HCT116 (cell line): ENCODE measurements at regions not wholly inside any gene's neighbourhood (a gene's known extent, or its start where the extent isn't known, plus 50 kb on each side); places are given as distances from the start of the nearest gene placed in this dataset.

Source experiments
- ATAC-seq: fragments of 200-7000 bp; cut with Tn5 transposase; 2 replicates; pipeline ENCODE4 v1.9.1; 2020; ENCODE audit warnings: mild to moderate bottlenecking, moderate library complexity
- BruUV-seq: library from RNA; stranded (reverse); fragments of 400-500 nt; replicated peaks from 2 replicates; lab custom pipeline; 2021; lab: Mats Ljungman, UMichigan
- CTCF ChIA-PET: fragments of 300-600 bp; sonication (Branson Sonifier 250); formaldehyde crosslinking; loops from one replicate; lab custom pipeline; 2021; ENCODE audit warnings: antibody characterized with exemption; lab: Charles Lee
- POLR2A ChIA-PET: fragments of 300-600, 350-600 bp; sonication (Branson Sonifier 250); formaldehyde crosslinking; loops from one replicate; lab custom pipeline; 2021; ENCODE audit warnings: antibody characterized with exemption; lab: Charles Lee
- RAD21 ChIA-PET, 2 experiments: fragments of 300-600 bp; sonication (Branson Sonifier 250); formaldehyde crosslinking; loops; one replicate each; lab custom pipeline; 2023; ENCODE audit warnings: low total read pairs in 2 of 2; ENCODE audit not compliant: uncharacterized antibody in 2 of 2, unreplicated experiment in 2 of 2, low non-redundant PET in 1 of 2; lab: Charles Lee
- DNase-seq: peaks from one replicate; pipeline ENCODE4 v3.0.0-alpha.2; 2010; ENCODE audit warnings: low read depth, low spot score
- H2AFZ ChIP-seq: fragments of 200-600 bp; shearing (Covaris generic), sonication (generic); 2 replicates; pipeline ENCODE4 v1.6.1; 2017; ENCODE audit warnings: low read depth, mixed run types, mixed read lengths, antibody characterized with exemption, low read length; ENCODE audit not compliant: poor library complexity, severe bottlenecking
- H3K27ac ChIP-seq: 2 replicates; pipeline ENCODE4 v1.5.1; 2012; ENCODE audit warnings: low read depth, low read length
- H3K27me3 ChIP-seq: fragments of 200-600 bp; sonication (generic); 2 replicates; pipeline ENCODE4 v1.6.1; 2016; ENCODE audit warnings: mixed run types, low read length, mixed read lengths; ENCODE audit not compliant: insufficient read depth
- H3K36me3 ChIP-seq, 2 experiments: fragments of 200-500 bp in 1 of 2; fragments of 200-600 bp in 1 of 2; sonication (Bioruptor generic) in 1 of 2; sonication (generic) in 1 of 2; 2 replicates each; pipeline versions ENCODE4 v1.5.1 to v1.6.1; 2014 to 2016; ENCODE audit warnings: low read length in 2 of 2, inconsistent platforms in 1 of 2, mixed read lengths in 1 of 2, mixed run types in 1 of 2; ENCODE audit not compliant: insufficient read depth in 2 of 2, control insufficient read depth in 1 of 2
- H3K4me1 ChIP-seq, 2 experiments: fragments of 200-600 bp in 1 of 2; sonication (generic) in 1 of 2; 2 replicates each; pipeline versions ENCODE4 v1.5.1 to v1.6.1; 2012 to 2017; ENCODE audit warnings: low read length in 2 of 2, inconsistent platforms in 1 of 2, mild to moderate bottlenecking in 1 of 2, mixed read lengths in 1 of 2, mixed run types in 1 of 2, moderate library complexity in 1 of 2; ENCODE audit not compliant: insufficient read depth in 2 of 2, control insufficient read depth in 1 of 2
- H3K4me2 ChIP-seq: fragments of 200-600 bp; sonication (generic); 2 replicates; pipeline ENCODE4 v1.6.1; 2017; ENCODE audit warnings: mixed run types, low read length, mixed read lengths
- H3K4me3 ChIP-seq, 2 experiments: fragments of 200-600 bp in 1 of 2; sonication (generic) in 1 of 2; replicated peaks in 1 of 2; 2 replicates each; pipeline ENCODE4 v1.5.1; 2011 to 2016; ENCODE audit warnings: low read length in 2 of 2, control low read depth in 1 of 2, low read depth in 1 of 2, mild to moderate bottlenecking in 1 of 2, mixed read lengths in 1 of 2, mixed run types in 1 of 2
- H3K79me2 ChIP-seq: fragments of 200-600 bp; sonication (generic); 2 replicates; pipeline ENCODE4 v1.6.1; 2017; ENCODE audit warnings: mild to moderate bottlenecking, mixed run types, low read length, moderate library complexity, mixed read lengths; ENCODE audit not compliant: insufficient read depth
- H3K9ac ChIP-seq: fragments of 200-600 bp; sonication (generic); 2 replicates; pipeline ENCODE4 v1.6.1; 2016; ENCODE audit warnings: low read length, mixed read lengths
- H3K9me2 ChIP-seq: fragments of 200-600 bp; sonication (generic), shearing (Covaris generic); 2 replicates; pipeline ENCODE4 v1.6.1; 2017; ENCODE audit warnings: mixed run types, mild to moderate bottlenecking, moderate library complexity; ENCODE audit not compliant: insufficient read depth
- H3K9me3 ChIP-seq, 2 experiments: fragments of 200-500 bp in 1 of 2; fragments of 200-600 bp in 1 of 2; sonication (Bioruptor generic) in 1 of 2; sonication (generic) in 1 of 2; 2 replicates each; pipeline ENCODE4 v1.6.1; 2014 to 2017; ENCODE audit warnings: low read length in 2 of 2, mixed read lengths in 2 of 2, inconsistent platforms in 1 of 2, low read depth in 1 of 2, mild to moderate bottlenecking in 1 of 2, mixed run types in 1 of 2, moderate library complexity in 1 of 2; ENCODE audit not compliant: control insufficient read depth in 1 of 2, insufficient read depth in 1 of 2
- H4K20me1 ChIP-seq: fragments of 200-600 bp; sonication (generic), shearing (Covaris generic); 2 replicates; pipeline ENCODE4 v1.6.1; 2017; ENCODE audit warnings: mixed run types, mild to moderate bottlenecking, moderate library complexity; ENCODE audit not compliant: insufficient read depth
- CBX3 ChIP-seq: IDR thresholded peaks from 2 replicates; pipeline ENCODE4 v1.6.1; 2012; ENCODE audit warnings: low read depth
- CEBPB ChIP-seq: IDR thresholded peaks from 2 replicates; pipeline ENCODE4 v1.6.1; 2012; ENCODE audit warnings: low read depth
- EGR1 ChIP-seq: IDR thresholded peaks from 2 replicates; pipeline ENCODE4 v1.6.1; 2012; ENCODE audit warnings: low read depth
- EZH2phosphoT487 ChIP-seq: fragments of 200-600 bp; IDR thresholded peaks from 2 replicates; pipeline ENCODE4 v1.6.1; 2018; ENCODE audit warnings: antibody characterized with exemption, borderline replicate concordance
- FOSL1 ChIP-seq: IDR thresholded peaks from 2 replicates; pipeline ENCODE4 v1.6.1; 2012; ENCODE audit warnings: low read depth
- MAX ChIP-seq: IDR thresholded peaks from 2 replicates; pipeline ENCODE4 v1.6.1; 2012
- POLR2AphosphoS5 ChIP-seq: IDR thresholded peaks from 2 replicates; pipeline ENCODE4 v1.6.1; 2011; ENCODE audit warnings: mild to moderate bottlenecking, low read depth, low read length, moderate library complexity
- REST ChIP-seq: IDR thresholded peaks from 2 replicates; pipeline ENCODE4 v1.6.1; 2012; ENCODE audit warnings: low read depth
- SP1 ChIP-seq: IDR thresholded peaks from 2 replicates; pipeline ENCODE4 v1.6.1; 2012; ENCODE audit warnings: low read depth
- ZNF274 ChIP-seq: fragments of 200-500 bp; sonication (Bioruptor generic); IDR thresholded peaks from 2 replicates; pipeline ENCODE4 v1.6.1; 2014; ENCODE audit warnings: mild to moderate bottlenecking, low read depth, low read length, inconsistent platforms
- intact Hi-C: fragments of 100-400 bp; cut with micrococcal nuclease; formaldehyde crosslinking; loops from 2 replicates; pipeline ENCODE4 v1.10.0; 2022

GRCh38 chrX:40373025-40373424 is 207.7 kb upstream of the ATP6AP2 start:
- Histone ChIP-seq H3K27ac (no peak overlapping the region), H2AFZ (no peak overlapping the region), H3K9me2 (no peaks in the 10 kb centered on the region), H3K9ac (no peak overlapping the region), H3K4me2 (no peak overlapping the region), H3K36me3 (no peaks in the 10 kb centered on the region), H3K4me3 (no peak overlapping the region), H3K79me2 (no peaks in the 10 kb centered on the region), H4K20me1 (no peaks in the 10 kb centered on the region), H3K9me3 (no peaks in the 10 kb centered on the region), H3K4me1 (no peaks in the 10 kb centered on the region), H3K27me3 (no peaks in the 10 kb centered on the region)
- no peak for TF ChIP-seq ZNF274
- no peak for TF ChIP-seq CBX3
- TF ChIP-seq POLR2AphosphoS5 = no peak
- TF ChIP-seq CEBPB = no peak
- no peak for TF ChIP-seq FOSL1
- TF ChIP-seq SP1 = no peak
- TF ChIP-seq REST = no peak
- TF ChIP-seq EGR1 = no peak
- no peak for TF ChIP-seq MAX
- TF ChIP-seq EZH2phosphoT487 = no peak
- ATAC-seq (no peak), DNase-seq (no peak)
- BruUV-seq = no TSS peak
- ChIA-PET CTCF (no interaction called here), RAD21 (no interaction called here), POLR2A (no interaction called here)
- intact Hi-C loops = no loop called here
